NCI-H345 (cell line): ENCODE measurements at regions not wholly inside any gene's neighbourhood (a gene's known extent, or its start where the extent isn't known, plus 50 kb on each side); places are given as distances from the start of the nearest gene placed in this dataset.

Experiments used
- DNase-seq: peaks from one replicate; lab custom pipeline; 2025; lab: John Stamatoyannopoulos, UW

DNA sequence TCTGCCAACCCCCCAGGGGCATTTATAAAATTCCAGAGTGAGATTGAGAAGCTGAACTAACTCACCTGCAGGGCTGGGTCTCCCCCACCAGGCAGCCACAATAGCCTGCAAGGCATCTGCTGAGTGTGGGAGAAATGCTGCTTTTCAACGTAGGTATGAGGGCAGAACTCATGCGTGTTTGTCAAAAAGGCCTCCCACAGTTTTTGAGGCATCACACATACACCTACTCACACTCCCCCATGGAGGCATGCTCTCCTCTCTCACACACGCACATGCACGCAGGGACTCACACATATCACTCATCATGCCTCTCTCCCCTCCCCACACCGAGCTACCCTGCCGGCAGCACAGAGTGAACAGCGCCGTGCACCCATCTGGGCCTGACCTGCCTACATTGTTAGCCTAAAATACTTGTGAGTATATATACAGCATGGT, 390.5 kb downstream of the FGF9 start:
- DNase-seq, result peak; percentile 35

DNA sequence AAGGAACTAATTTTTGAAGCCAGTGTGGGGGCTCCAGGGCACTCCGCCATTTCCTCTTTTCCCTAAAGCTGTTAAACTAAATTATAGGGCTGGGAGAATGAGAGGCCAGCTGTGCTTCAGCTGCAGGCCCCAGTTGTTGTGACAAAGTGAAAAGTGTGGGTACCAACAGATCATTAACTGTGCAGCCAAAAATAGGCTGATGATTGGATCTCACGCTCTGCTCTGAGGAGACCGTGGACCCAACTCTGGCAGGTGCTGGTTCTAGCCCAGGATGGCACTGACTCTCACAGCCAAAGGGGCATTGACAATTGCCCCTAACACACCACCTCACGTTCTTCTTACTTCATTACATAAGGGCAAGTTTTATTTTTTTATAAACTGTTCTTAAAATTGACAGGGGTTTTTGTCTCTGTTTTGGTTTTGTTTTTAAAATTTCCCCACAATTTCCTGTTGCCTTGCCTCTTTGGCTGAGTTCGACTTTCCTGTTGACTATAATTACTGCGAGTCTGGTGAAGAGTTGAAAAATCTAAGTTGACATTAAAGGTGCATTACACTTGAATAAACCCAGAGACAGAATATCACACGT, 391.0 kb downstream of the FGF9 start:
- DNase-seq, result no peak

DNA sequence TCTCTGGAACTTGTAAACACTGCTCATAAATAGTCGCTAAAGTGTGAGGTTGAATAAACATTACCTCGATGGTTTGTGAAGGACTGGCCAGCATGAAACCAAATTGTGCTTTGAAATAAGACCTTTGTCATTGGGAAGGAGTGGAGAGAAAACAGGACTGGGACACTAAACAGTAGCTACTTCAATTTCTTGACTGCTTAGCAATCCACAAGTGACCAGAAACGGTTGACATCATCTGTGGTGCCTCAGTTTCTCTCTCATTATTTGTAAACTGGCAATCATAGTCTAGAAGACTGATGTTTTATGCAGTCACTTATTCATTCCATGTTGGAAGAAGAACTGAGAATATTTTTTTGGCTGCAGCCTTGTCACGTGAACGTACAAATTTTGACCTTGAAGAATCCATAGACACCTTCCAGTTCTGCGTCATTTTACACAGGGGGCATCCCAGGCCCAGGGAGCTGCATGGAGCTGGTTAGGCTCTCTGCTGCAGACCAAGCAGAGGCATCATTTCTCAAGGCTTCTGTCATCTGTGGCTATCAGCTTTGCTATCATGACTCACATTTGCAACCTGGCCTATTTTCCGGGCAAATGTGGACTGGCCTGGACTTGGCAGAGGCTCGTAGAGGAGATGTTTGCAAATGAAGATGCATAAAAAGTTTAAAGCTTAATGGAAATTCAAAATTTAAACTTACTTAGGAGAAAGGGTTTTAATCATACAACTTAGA, 391.8 kb downstream of the FGF9 start:
- DNase-seq, result no peak

DNA sequence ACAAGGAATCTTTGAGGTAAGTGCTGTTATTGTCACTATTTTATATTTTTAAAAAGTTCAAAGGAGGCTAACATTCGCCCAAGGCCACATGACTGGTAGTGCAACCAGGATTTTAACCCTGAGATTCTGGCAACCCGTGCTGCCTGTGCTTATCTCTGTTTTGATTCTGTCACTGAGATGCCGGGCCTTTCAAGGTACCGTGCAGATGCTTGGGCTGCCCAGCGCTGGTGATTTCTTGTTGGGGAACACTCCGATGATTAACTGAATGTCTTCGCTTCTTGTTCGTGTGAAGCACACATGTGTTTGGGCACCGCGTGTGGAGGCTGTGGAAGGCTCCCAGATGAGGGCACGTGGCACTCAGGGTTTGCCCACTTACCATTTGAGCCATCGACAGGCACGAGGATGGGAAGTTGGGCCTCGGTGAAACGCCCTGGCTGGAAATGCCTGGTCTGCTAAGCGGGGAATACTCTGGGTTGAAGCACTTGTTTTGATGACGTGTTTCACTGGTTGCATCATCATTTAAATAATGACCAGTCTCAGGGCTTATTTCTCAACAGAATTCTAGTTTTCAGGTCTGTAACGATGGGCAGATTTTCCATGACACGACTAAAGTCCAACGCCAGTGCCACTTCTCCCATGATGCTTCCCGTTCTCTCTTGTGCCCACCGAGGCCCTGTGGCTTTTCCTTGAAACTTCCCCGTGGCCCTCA, 392.7 kb downstream of the FGF9 start:
- DNase-seq, result no peak

DNA sequence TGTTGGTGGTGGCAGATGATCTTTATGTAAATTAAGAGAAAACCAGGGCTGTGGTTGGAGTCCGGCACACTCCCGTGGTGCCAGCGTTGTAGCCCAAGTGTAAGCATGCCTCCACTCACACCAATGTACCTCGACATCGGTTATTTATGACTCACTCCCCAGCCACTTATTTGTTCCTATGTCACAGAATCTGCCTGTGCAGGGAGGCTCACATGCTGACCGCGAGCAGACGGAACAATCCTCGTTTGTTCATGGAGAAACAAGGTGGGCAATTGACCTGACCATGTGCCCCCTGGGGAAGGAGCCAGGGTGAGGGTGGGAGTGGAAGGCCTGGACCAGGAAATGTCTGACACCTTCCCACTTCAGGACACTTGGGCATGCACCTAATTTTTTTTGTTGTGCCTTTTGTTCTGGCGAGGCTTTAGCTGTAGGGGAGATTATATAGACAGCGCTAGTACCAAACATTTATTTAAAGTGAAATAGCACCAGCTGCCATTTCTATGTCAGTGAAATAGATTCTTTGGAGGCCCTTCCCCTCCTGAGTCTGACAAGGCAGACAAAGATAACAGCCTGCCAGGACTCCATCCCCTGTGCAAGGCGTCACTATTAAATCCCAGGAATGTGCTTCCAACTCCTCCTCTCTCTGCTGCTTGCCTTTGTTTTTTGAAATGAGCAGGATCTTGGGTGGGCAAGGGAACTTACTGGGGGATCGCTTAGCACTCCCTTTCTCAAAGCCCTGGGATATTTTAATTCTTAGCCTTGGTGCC, 394.2 kb downstream of the FGF9 start:
- DNase-seq, result no peak

DNA sequence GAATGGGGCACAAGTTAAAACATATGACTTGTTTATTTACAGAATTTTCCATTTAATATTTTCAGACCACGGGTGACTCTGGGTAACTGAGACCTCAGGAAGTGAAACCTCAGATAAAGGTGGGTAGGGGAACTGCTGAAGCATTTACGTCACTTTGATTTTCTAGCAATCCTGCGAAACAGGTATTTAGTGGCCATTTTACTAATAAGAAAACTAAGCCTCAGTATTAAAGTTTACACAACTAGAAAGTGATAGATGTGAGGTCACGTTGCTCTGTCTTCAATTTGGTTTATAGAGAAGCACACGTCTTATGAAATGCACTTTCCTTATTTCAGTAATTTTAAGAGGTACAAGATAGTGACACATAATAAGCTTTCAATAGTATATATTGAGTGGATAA, 402.8 kb downstream of the FGF9 start:
- no peak for DNase-seq

DNA sequence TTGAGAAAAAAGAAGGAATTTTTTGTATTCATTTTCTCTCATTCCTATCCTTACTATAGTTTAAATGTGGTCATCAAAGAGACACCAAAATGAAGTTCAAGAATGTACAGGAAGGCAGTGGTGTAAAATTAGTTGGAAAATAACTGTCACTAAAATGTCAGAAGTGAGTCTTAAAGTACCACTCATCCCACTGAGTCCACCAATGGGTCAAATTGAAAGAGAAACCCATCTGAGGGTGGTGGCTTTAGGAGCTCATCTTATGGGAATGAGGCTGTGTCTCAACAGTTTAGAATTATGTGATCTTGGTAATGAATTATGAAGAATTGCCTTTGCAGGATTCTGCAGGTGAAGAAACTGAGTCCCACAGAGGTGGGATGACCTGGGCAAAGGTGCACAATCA, 403.5 kb downstream of the FGF9 start:
- DNase-seq, result no peak

DNA sequence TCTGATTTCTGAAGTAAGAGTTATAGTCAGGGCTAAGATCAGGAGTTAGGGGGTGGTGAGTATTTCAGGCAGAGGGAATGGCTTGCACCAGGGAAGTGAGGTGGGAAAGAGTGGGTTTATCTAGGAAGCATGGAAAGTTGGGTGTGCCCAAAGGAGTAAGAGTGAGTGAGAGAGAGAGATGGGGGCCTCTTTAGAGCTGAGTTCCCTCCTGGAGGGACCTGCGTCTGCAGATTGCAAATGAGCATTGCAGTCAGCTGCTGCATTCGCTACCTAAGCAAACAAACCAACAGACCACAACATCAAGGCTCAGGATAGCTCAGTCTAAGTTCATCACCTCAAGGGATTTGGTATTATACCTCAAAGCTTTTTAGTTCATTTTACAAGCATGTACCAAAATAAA, 405.8 kb downstream of the FGF9 start:
- DNase-seq, result peak; percentile 50

DNA sequence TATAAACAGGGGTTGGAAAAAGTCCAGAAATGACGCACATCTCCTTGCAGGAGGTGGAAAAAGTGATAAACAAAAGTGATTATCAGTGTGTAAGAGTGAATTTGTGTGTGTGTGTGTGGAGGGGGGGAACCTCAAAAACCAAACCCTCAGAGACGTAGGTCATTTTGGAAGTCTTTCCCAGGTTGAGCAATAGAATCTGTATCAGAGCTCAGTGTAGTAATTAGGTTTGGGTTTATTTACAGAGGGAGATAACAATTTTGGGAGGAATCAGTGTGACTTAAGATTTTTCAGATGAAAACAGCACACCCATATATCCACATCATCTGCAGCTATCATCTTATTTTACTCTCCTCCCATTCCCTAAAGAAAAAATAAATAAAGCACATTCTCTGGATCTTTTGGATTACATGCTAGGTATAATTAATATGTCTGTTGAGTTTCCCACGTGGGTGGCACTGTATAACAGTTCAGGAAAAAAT, 406.4 kb downstream of the FGF9 start:
- DNase-seq, result no peak

DNA sequence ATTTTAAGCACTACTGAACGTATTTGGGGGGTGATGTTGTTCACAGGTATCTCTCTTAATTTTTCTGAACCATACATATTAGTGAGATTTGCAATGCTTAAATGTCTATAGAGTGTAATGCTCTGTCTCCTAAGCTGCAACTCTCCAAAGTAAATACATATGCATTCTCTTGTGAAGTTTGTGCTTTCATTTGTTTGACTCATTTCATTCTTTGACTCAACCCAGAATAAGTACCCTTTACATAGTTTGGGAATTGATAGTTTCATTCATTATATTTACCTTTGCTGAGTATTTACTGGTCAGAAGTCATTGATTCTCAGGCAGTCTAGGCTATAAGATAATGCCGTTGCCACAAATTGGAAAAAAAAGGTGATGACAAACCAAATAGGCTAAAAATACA, 406.9 kb downstream of the FGF9 start:
- DNase-seq, result no peak

DNA sequence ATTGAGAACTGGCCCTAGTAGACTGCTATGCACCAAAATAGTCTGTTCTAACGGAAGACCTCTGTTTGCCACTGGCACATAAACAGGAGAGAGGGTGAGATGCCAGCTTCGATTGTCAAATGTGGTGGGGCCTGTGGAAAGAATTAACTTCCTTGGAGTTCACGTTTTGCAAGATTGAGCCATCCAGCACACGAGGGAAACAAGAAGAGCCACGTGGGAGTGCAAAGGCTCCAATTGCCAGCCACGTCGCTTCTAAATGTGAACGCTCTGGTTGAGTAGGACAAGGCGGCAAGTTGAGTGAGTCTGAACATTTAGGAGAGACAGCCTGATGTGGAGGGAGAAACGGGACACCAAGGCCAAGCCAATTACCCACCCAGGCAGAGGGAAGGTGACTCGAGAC, 409.1 kb downstream of the FGF9 start:
- no peak for DNase-seq

DNA sequence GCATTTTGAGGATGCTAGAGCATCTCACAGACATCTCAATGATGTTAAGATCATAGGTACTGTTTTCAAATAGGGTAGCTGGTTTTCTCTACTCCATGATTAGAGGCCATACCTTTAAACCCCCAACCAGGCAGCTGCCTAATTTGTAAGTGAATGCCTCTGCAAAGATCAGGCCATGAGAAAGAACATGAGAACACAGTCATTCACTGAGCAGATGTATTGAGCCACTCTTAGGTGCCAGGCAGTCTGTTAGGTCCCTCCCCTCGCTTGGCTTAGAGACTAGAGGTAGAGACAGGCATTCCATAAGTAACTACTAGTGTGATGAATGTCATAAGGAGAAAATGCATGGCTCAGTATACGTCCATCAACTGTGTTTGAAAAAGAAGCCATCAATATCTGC, 410.0 kb downstream of the FGF9 start:
- DNase-seq, result peak; percentile 12

DNA sequence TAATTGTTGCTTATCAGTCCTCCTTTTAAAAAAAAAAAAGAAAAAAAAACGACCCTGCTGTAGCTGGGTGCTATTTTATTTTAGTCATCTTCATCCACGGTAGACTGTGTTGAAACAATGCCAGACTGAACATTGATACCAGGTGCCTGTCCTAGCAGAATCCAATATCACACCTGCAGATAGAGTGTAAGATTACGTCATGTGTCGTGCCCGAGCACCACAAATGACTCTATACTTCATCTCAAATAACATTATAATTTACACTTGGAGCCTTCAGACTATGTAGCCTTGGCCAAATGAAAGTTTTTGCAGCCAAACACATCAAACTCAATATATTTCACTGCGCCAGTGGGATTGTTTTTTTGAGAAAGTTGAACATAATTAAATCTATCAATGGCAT, 410.6 kb downstream of the FGF9 start:
- DNase-seq, result peak; percentile 32

DNA sequence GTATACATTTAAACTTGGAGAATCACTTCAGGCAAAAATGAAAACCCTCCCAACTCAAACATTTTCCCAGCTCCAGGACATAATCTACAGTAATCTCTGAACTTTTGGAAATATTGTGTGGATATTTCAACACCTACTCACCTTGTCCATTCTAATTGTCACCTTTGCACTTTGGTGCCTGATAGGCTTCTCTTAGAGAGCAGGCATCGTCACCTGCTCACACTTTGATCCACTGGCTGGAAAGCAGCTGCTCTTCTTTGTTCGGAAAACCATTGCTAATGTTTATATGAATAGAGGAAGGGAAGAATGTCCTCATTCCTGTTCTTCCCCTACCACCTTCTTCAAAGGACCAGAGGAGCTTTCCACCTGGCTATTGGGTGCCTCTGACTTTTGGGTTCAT, 411.2 kb downstream of the FGF9 start:
- peak; percentile 20 for DNase-seq

DNA sequence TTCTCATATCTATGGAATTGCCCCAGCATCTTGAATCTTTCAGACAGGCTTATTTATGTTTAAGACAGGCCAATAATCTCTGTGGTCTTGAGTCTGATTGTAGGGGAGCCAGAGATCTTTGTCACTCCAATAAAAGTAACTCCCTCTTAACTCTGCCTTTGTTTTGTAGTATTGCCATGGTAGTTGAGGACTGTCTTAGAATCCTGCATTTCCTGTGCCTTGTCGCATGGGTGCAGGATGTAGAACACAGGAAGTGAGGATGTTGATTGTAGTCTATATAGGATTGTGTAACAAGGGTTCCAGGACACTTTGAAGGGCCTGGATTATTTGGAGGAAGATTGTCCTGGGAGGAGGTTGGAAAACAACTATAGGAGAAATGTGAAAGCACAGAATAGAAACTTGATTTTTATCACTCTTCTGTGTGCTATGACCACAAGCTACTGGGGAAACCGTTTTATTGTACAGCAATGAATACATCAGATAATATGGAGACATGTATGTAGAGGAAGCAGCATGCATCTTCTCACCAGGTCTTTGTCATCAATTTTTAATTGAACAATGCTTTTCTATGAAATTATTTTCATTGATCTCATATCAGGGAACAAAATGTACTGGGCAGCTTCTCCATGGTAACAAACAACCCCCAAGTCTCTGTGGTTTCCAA, 411.7 kb downstream of the FGF9 start:
- no peak for DNase-seq

DNA sequence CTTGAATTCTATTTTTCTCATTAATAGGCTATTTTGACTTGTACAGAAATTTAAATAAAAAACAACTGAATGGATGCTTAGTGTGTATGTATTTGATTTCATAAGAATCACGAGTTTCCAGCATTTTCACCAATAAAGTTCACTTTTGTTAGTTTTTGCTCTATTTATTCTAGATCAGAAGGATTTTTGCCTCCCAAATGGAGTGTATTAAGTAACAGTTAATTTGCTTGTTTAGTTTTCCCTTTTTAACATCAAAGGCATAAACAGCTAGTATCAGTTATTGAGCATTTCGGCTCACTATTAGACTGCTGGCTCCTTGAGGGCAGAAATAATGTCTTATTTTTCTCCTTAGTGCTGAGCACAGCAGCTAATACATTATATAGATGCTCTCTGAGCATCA, 414.1 kb downstream of the FGF9 start:
- no peak for DNase-seq

DNA sequence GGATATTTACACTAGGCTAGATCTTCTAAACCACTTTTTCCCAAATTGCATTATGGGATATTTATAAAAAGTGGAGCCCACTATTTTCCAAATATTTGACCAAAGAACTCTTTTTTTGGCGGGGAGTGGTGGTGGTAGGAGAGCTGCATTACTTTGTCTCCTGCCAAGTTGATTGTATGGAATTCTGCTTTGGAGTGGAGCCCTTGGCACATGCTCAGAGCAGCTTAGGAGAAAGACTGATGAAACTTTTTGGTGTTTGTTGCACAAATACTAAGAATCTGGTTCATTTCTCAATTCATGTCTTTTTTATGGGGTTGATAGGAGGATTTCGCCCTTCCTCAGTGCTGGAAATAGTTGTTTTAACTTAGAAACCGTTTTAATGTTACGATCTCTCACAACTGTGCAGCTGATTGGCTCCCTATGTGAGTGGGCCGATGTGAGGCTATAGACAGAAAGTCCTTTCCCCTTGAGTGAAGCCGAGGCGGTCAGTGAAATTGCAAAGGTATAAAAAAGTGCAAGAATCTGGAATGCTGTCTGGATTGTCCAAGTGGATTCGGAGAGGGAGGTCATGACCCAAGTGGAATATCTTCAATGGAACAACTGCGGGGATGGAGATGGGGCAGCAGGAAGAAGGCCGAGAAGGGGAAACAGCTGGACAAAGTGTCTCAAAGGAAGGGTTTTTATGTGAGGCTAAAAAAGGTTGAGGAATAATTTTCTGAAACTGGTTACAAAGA, 415.9 kb downstream of the FGF9 start:
- DNase-seq, result no peak

DNA sequence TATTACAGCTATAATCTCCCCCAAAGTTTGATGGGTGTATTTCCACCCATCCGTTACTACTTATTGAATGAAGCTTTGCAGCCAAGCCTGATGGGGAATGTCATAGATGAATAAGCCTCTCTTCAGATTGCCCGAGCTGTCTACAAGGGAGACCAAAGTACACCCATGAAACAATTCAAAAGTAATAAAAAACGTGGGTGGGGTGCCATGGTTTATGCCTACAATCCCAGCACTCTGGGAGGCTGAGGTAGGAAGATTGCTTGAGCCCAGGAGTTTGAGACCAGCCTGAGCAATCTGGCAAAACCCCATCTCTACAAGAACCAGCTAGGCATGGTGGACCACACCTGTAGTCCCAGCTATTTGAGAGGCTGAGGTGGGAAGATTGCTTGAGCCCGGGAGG, 419.2 kb downstream of the FGF9 start:
- no peak for DNase-seq

DNA sequence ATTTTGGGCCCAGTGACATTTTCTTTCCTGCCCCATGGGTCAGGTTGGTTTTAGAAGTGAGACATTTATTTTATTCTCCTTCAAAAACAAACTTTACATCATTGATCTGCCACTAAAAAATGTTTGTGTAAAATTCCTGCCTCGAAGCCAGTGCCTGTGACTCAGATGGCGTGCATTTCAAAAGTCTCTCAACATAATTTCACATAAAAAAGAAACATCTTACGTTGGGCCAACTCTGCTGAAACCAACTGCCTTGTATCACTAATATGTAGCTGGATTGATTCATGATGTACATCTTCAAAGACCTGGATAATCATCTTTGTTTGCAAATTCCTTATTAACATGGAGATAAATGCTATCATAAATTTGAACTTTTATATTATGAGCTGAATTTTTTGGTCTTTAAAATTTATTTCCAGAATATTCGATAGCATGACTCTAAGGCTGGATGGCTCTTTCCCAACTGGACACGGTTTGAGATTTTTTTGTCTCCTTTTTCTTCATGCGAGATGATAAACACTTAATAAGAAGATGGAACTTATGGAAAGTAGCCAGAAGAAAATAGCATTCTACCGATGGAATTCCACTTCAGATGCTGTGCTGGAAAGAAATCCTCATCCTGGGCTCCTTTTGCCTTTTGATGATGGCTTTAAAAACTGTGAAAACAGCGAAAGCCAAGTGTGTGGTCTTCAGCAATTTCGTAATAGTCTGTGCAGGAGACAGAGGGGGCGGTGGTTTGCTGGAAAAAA, 420.5 kb downstream of the FGF9 start:
- DNase-seq, result no peak

DNA sequence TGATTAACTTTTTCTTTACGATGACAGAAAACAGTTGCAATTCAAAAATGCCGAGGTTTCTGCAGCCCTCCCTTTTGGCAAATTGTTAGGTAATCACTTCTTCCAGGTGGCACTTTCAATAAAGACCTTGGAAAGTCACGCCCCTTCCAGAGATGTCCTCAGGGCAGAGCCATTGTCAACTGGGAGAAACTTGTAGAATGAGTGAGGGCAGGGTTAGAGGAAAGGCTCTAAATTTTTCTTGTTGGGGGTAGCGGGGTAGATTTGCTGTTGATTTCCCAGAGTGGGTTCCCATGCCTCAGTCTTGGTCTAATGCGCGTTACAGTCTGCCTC, 421.1 kb downstream of the FGF9 start:
- no peak for DNase-seq
